GM21367 (cell line): ENCODE measurements at regions not wholly inside any gene's neighbourhood (a gene's known extent, or its start where the extent isn't known, plus 50 kb on each side); places are given as distances from the start of the nearest gene placed in this dataset.

Experiments
- ATAC-seq: cut with Tn5 transposase; IDR thresholded peaks from one replicate; pipeline ENCODE4 v1.9.1; 2021; ENCODE audit not compliant: unreplicated experiment

DNA sequence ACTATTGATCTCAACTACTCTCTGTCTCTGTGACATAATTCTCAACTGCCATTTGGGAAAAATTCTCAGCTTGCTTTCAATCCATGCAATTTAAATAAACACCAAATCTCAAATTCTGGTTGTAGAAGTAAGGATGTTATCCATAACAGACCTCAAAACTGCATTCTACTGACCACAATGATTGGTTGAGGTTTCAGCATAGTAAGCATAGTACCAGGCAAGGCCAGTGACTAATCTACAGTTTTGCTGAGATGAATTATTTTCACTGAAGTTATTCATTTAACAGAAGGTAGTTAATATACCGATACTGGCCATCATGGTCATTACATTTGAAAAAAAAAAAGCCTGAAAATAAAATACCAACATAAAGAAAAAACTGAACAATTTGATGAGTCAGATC lies 488.0 kb upstream of the CDH18 start:
- no peak for ATAC-seq

DNA sequence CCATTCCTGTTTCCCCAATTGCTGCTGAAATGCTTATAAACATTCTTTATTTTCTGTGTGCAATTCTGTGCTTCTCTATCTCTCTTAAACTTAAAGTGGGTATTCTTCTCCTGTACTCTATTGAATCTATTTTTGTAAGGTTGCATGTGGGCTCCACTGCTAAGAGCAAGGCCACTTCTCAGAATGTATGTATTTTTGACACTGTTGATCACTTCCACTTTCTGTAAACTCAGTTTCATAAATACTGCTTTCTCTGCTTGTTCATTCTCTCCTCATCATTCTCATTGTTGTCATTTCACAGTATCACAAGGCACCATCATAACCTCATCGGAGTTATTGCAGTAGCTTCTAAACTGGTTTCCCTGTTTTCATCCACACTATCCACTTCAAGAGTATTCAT lies 483.0 kb upstream of the CDH18 start:
- ATAC-seq, result no peak

DNA sequence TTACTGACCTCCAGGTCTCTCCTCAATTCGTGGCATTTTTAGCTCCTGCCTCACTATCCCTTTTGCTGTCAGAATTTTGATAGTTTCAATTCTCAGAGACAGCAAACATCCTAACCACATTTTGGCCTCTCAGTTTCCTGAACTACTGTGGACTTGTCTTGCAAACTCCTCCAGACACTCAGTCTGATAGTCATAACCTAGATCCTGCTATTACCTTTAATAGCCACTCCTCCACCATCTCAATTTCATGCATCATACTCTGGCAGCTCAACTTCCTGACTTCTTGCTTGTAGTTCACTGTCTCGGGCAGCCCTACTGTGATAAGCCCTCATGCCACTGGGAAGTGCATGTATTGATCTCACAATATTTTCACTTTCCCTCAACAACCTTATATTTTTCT lies 481.8 kb upstream of the CDH18 start:
- no peak for ATAC-seq

DNA sequence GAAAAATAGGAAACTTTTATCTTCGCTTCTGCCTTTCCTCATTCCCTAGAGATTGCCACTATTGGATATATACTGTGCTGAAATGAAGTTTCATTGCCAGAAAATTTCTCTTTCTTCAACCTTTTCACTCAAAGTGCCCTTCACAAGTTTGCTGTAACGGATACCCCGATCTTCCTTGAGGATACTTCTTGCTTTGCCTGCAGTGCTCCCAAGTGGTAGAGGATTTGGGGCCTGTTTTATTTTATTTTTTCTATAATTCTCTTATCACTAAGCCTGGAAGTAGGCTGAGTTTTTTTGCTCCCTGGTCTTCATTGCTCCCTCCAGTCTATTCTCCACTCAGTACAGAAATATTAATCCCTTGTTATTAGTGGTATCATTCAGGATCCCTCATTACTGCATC lies 481.4 kb upstream of the CDH18 start:
- ATAC-seq, result no peak

DNA sequence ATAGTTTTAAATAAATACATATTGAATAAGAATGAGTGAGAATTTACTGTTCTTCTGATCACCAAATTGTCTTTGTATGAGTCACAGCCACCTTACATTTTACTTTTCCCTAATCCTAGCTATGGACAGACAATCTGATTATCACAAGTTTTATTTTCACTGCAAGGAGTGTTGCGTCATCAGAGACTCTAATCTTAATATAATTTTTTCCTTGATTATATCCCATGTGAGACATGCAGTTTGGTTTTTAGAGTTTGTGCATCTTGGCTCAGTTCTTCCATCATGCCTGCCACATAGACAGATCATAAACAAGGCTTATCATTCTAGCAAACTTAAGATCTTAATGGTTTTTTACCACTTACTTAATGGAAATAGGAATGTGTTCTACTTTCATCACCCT lies 478.5 kb upstream of the CDH18 start:
- ATAC-seq, result no peak

DNA sequence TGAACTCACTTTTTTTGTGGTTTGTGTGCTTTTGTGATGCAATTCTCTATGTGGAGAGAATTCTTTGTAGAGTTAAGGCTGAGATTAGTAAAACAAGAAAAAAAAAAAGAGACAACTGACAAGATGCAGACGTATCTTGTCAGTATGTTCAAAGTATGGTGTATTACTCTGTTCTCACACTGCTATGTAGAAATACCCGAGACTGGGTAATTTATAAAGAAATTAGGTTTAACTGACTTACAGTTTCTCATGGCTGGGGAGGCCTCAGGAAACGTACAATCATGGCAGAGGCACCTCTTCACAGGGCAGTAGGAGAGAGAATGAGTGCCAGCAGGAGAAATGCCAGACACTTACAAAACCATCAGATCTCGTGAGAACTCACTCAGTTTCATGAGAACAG lies 475.2 kb upstream of the CDH18 start:
- ATAC-seq, result no peak

DNA sequence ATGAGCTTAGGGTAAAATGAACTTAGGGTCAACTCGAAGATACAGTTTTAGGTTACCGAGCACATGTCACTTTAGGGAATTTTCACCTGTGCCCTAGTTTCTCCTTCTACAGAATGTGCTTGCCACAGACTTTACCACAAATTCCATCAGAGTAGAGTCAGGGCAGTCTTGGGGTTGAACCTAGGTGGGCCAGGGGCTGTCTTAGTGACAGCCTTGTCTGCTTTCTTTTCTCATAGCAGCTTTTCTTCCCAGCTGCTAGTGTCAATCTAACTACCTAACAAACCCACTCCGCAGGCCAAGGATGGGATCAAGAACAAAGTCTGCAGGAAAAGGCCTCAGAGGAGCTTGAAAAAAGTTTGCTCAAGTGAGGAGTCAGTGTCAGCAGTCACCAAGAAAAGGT lies 458.1 kb upstream of the CDH18 start:
- no peak for ATAC-seq

DNA sequence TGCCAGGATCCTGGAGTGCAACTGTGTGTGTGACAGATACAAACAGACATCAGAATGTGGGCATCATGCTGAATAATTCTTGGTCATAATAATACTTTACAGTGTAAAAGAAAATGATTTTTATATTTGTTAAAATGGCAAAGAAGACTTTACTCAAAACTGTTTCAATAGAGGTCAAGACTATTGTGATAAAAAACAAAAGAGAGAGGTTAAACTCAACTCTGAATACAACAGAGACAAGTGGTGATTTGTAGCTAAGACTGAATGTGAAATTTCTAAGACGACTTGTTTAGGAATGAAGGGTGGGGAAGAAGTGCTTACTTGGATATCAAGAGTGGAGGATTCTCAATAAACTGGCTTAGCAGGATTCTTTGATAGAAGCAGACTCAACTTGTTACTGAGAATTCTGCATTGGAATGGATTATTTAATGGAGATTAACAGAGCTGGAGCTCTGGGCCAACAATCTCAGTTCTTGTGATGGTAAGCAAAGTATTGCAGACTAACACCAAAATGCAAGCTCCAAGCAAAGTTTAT lies 457.4 kb upstream of the CDH18 start:
- no peak for ATAC-seq

DNA sequence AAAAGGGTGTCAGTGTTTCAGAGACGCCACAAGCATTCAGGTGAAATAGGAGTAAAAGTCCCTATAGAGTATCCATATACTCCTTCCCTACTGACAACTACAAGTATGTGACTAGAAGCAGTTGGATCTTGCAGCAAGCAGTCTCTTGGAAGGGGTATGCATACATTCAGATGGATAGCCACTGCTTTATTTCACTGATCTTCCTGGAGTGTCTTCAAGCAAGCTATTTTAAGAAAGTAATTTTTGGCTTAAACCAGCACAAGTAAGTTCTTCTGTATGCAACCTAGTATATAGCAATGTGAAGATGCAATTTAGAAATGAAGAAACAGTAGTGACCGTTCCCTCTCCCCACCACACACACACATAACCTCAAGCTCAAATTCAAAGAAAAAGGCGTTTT lies 446.8 kb upstream of the CDH18 start:
- no peak for ATAC-seq

DNA sequence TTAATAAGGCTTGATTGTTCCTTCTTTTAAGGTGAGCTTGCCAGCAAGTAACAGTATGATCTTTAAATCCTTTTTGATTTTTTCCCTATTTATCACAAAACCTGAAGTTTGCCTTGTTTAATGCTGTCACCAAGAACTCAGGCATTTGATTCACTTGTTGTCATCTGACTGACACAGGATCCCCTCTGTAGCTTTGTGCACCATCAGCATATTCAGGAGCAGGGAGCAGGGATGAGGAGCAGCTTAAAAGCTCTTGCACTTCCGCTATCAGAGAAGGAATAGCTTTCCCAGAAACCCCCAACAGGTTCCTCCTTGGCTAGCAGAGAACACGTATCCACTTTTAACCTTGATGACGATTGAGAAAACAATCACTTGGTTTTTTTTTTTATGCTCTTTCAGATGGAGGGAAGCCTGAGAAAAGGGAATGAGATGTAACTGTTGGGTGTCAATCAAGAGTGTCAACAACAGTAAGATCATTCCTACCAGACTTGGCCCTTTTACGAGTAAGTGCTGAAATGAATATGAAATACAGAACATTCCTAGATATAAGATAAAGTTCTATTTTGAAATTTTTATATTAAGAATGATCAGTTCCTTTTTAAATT lies 433.1 kb upstream of the CDH18 start:
- no peak for ATAC-seq
